OCI-LY3 (cell line): ENCODE measurements at regions not wholly inside any gene's neighbourhood (a gene's known extent, or its start where the extent isn't known, plus 50 kb on each side); places are given as distances from the start of the nearest gene placed in this dataset.

Source experiments
- EZH2phosphoT487 ChIP-seq: fragments of 200-600 bp; shearing (Covaris generic); IDR thresholded peaks from 2 replicates; pipeline ENCODE4 v1.6.1; 2018; ENCODE audit warnings: antibody characterized with exemption, mixed run types, low read depth
- TF ChIP-seq, protein P1 (sequence below): fragments of 200-600, 300-600 bp; sonication (generic); IDR thresholded peaks from 2 replicates; pipeline ENCODE4 v1.5.1; 2014; ENCODE audit warnings: antibody characterized with exemption, low read length, low read depth

DNA sequence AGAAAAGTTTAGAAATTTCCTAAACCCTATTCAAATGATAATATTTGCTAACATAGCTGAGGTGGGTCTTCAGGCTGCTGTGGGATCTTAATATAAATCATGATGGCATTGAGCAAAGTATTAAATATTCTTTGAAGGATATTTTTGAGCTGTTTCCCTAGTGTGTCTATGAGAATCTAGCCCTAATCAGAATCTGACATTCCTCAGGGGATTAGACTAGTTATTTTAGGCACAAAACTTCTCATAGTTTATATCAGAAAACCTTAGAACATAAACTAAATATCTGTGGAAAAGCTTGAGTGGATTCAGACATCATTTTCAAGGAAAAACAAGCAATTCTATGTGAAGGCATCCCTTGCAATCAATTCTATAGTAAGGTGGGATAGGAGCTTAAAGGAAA, 594.5 kb downstream of the RFPL4B start:
- TF ChIP-seq, protein P1, sequence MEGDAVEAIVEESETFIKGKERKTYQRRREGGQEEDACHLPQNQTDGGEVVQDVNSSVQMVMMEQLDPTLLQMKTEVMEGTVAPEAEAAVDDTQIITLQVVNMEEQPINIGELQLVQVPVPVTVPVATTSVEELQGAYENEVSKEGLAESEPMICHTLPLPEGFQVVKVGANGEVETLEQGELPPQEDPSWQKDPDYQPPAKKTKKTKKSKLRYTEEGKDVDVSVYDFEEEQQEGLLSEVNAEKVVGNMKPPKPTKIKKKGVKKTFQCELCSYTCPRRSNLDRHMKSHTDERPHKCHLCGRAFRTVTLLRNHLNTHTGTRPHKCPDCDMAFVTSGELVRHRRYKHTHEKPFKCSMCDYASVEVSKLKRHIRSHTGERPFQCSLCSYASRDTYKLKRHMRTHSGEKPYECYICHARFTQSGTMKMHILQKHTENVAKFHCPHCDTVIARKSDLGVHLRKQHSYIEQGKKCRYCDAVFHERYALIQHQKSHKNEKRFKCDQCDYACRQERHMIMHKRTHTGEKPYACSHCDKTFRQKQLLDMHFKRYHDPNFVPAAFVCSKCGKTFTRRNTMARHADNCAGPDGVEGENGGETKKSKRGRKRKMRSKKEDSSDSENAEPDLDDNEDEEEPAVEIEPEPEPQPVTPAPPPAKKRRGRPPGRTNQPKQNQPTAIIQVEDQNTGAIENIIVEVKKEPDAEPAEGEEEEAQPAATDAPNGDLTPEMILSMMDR, result no peak
- no peak for TF ChIP-seq EZH2phosphoT487
